ENCODE measurements at regions not wholly inside any gene's neighbourhood (a gene's known extent, or its start where the extent isn't known, plus 50 kb on each side); places are given as distances from the start of the nearest gene placed in this dataset.

DNA sequence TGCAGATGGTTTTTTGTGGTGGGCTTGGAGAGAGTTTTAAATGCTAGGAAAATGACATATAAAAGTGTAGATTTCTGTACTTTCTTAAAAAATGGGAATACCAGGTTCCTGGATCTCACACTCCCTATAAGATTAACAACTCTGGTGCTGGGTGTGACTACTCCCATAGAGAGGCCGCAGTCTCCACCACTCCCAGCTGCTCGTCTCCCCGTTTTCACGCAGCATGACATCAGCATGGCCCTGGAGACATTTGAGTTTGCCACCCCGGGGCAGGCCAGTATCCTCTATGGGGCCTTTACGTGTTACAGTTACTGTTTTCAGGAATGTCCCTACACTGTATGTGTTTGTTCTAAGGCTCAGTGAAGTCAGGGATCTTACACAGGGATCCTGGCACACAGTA is 126.7 kb upstream of the ATP2B2 start:
- TF ChIP-seq, protein P1, sequence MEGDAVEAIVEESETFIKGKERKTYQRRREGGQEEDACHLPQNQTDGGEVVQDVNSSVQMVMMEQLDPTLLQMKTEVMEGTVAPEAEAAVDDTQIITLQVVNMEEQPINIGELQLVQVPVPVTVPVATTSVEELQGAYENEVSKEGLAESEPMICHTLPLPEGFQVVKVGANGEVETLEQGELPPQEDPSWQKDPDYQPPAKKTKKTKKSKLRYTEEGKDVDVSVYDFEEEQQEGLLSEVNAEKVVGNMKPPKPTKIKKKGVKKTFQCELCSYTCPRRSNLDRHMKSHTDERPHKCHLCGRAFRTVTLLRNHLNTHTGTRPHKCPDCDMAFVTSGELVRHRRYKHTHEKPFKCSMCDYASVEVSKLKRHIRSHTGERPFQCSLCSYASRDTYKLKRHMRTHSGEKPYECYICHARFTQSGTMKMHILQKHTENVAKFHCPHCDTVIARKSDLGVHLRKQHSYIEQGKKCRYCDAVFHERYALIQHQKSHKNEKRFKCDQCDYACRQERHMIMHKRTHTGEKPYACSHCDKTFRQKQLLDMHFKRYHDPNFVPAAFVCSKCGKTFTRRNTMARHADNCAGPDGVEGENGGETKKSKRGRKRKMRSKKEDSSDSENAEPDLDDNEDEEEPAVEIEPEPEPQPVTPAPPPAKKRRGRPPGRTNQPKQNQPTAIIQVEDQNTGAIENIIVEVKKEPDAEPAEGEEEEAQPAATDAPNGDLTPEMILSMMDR (IDR thresholded peaks at IDR 0.05) = no peak
- no peak for TF ChIP-seq SIN3A (IDR thresholded peaks at IDR 0.05; ENCODE audit: borderline replicate concordance, insufficient read depth, low read depth, low read length)
- TF ChIP-seq POLR2AphosphoS5 (IDR thresholded peaks at IDR 0.05; ENCODE audit: low read depth, low read length) = no peak
